Sigmoid colon (tissue), 4 donors: ENCODE measurements at regions not wholly inside any gene's neighbourhood (a gene's known extent, or its start where the extent isn't known, plus 50 kb on each side); places are given as distances from the start of the nearest gene placed in this dataset.

Source experiments
- EP300 ChIP-seq, 4 donors: sonication (generic); formaldehyde crosslinking; IDR thresholded peaks; one replicate each; pipeline ENCODE4 v1.6.1; 2017; ENCODE audit warnings: antibody characterized with exemption in 4 of 4
- POLR2A ChIP-seq, 2 donors: fragments of 450-650 bp; IDR thresholded peaks; one replicate each; pipeline ENCODE4 v1.6.1; 2016; ENCODE audit warnings: antibody characterized with exemption in 2 of 2, mild to moderate bottlenecking in 2 of 2, moderate library complexity in 2 of 2
- POLR2AphosphoS5 ChIP-seq, 4 donors: sonication (generic); formaldehyde crosslinking; IDR thresholded peaks; one replicate each; pipeline ENCODE4 v1.6.1; 2017; ENCODE audit warnings: antibody characterized with exemption in 4 of 4
- TF ChIP-seq, protein P1 (sequence below), 4 experiments: fragments of 450-650 bp in 3 of 4; fragments of 200-600 bp in 1 of 4; IDR thresholded peaks; one replicate each; pipeline ENCODE4 v1.5.1; 2016 to 2019; ENCODE audit warnings: antibody characterized with exemption in 4 of 4, mild to moderate bottlenecking in 3 of 4, moderate library complexity in 2 of 4

- TF ChIP-seq, protein P1, sequence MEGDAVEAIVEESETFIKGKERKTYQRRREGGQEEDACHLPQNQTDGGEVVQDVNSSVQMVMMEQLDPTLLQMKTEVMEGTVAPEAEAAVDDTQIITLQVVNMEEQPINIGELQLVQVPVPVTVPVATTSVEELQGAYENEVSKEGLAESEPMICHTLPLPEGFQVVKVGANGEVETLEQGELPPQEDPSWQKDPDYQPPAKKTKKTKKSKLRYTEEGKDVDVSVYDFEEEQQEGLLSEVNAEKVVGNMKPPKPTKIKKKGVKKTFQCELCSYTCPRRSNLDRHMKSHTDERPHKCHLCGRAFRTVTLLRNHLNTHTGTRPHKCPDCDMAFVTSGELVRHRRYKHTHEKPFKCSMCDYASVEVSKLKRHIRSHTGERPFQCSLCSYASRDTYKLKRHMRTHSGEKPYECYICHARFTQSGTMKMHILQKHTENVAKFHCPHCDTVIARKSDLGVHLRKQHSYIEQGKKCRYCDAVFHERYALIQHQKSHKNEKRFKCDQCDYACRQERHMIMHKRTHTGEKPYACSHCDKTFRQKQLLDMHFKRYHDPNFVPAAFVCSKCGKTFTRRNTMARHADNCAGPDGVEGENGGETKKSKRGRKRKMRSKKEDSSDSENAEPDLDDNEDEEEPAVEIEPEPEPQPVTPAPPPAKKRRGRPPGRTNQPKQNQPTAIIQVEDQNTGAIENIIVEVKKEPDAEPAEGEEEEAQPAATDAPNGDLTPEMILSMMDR (IDR thresholded peaks at IDR 0.05) = no peak
- TF ChIP-seq POLR2A (IDR thresholded peaks at IDR 0.05) = no peak
- no peak for TF ChIP-seq POLR2AphosphoS5 (IDR thresholded peaks at IDR 0.05)
- no peak for TF ChIP-seq EP300 (IDR thresholded peaks at IDR 0.05)
Measured at GRCh38 chr13:27853861-27854260, 61.6 kb downstream of the GSX1 start.
